CD4-positive, CD25-positive, alpha-beta regulatory T cell (primary cell): ENCODE measurements at regions not wholly inside any gene's neighbourhood (a gene's known extent, or its start where the extent isn't known, plus 50 kb on each side); places are given as distances from the start of the nearest gene placed in this dataset.

Experiments used
- ATAC-seq, 2 donors: fragments of 150-1000 bp; cut with Tn5 transposase; one replicate each; pipeline ENCODE4 v1.10.0; 2021; ENCODE audit warnings: low read depth in 2 of 2, moderate number of reproducible peaks in 2 of 2, moderate library complexity in 1 of 2
- DNase-seq, 3 donors: peaks; one replicate each; pipeline versions ENCODE4 v3.0.0 to v3.0.0-alpha.2; 2012 to 2022; ENCODE audit warnings: mixed read lengths in 1 of 3
- H3K27ac ChIP-seq: one replicate; pipeline ENCODE4 v1.7.0; 2013; ENCODE audit warnings: mild to moderate bottlenecking, low read length; ENCODE audit not compliant: insufficient read depth, poor library complexity, severe bottlenecking
- H3K27me3 ChIP-seq: one replicate; pipeline ENCODE4 v1.7.0; 2013; ENCODE audit warnings: low read length; ENCODE audit not compliant: control insufficient read depth, insufficient read depth
- H3K36me3 ChIP-seq: one replicate; pipeline ENCODE4 v1.7.0; 2013; ENCODE audit warnings: mild to moderate bottlenecking, low read length, moderate library complexity; ENCODE audit not compliant: control insufficient read depth, insufficient read depth
- H3K4me1 ChIP-seq: 2 replicates; pipeline ENCODE4 v1.7.0; 2013; ENCODE audit warnings: mild to moderate bottlenecking, low read length; ENCODE audit not compliant: insufficient read depth, control insufficient read depth, poor library complexity, severe bottlenecking
- H3K4me3 ChIP-seq: one replicate; pipeline ENCODE4 v1.7.0; 2013; ENCODE audit warnings: low read depth, mild to moderate bottlenecking, low read length, moderate library complexity
- H3K9me3 ChIP-seq, 2 experiments: 1 replicate in 1 of 2; 2 replicates in 1 of 2; pipeline ENCODE4 v1.7.0; 2013; ENCODE audit warnings: low read length in 2 of 2, mild to moderate bottlenecking in 1 of 2, moderate library complexity in 1 of 2; ENCODE audit not compliant: control insufficient read depth in 2 of 2
- H3K27ac Mint-ChIP-seq, 3 donors: one replicate each; pipeline ENCODE4 v1.8.0; 2020 to 2022; ENCODE audit warnings: mild to moderate bottlenecking in 3 of 3, mixed read lengths in 3 of 3, moderate library complexity in 2 of 3
- H3K27me3 Mint-ChIP-seq: one replicate; pipeline ENCODE4 v1.8.0; 2022; ENCODE audit warnings: mild to moderate bottlenecking, mixed read lengths
- H3K36me3 Mint-ChIP-seq: one replicate; pipeline ENCODE4 v1.8.0; 2020; ENCODE audit warnings: mixed read lengths
- H3K4me1 Mint-ChIP-seq, 4 donors: one replicate each; pipeline ENCODE4 v1.8.0; 2020 to 2022; ENCODE audit warnings: mixed read lengths in 4 of 4, mild to moderate bottlenecking in 1 of 4
- H3K4me3 Mint-ChIP-seq, 4 donors: one replicate each; pipeline ENCODE4 v1.8.0; 2020 to 2022; ENCODE audit warnings: mild to moderate bottlenecking in 4 of 4, mixed read lengths in 4 of 4, moderate library complexity in 3 of 4
- H3K9me3 Mint-ChIP-seq, 7 donors: one replicate each; pipeline ENCODE4 v1.8.0; 2020 to 2022; ENCODE audit warnings: mixed read lengths in 7 of 7, mild to moderate bottlenecking in 3 of 7, moderate library complexity in 2 of 7

DNA sequence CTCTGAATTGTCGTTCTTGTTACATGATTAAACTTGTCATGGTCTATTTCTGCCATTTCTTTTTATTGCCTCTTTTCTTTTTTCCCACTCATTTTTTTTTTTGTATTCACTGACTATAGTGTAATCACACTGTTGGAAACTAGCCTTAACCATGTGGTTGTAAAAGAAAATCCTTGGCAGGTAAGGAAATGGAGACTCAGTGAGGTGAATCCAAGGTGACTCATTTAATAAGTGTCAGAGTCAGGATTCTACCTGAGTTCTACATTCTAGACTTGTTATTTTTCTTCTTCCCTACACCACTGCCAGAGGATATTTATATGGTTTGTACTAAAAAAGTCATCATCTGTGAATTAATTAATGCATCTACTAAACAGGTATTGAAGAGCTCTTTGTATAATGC, 152.2 kb downstream of the CBLL2 start:
- Histone ChIP-seq H3K27ac (no peak overlapping the region), H3K4me3 (no peak overlapping the region), H3K4me1 (no peaks in the 10 kb centered on the region), H3K36me3 (no peaks in the 10 kb centered on the region), H3K9me3 (no peaks in the 10 kb centered on the region), H3K27me3 (no peaks in the 10 kb centered on the region)
- H3K4me1 Mint-ChIP-seq = no peaks in the 10 kb centered on the region
- no peak overlapping the region for H3K27ac Mint-ChIP-seq
- H3K36me3 Mint-ChIP-seq = no peaks in the 10 kb centered on the region
- H3K27me3 Mint-ChIP-seq = no peaks in the 10 kb centered on the region
- no peak overlapping the region for H3K4me3 Mint-ChIP-seq
- no peak for ATAC-seq
- DNase-seq = no peak
- H3K9me3 Mint-ChIP-seq = peaks cover 0 to 3% (median 0%) of the 10 kb centered on the region in 7 donors

DNA sequence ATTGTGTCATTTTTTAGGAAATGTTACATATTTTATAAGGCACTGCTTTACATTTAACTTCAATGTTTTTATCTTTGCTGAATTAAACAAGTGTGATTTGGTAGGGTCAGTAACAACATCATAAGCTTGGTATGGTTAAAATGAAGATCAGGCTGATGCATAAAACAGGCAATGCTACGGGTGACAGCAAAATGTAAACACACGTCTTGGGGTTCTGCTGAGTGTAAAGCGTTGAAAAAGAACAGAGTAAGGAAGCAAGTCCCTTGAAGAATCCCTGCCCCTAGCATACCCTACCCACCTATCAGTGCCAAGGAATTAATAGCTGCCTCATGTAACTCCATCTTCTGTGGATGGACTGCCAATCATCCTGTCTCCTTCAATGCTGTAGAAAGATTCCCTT, 157.0 kb downstream of the CBLL2 start:
- Mint-ChIP-seq H3K4me3 (no peak overlapping the region), H3K4me1 (no peaks in the 10 kb centered on the region), H3K27me3 (no peaks in the 10 kb centered on the region), H3K9me3 (peaks cover 0 to 3% (median 0%) of the 10 kb centered on the region in 7 donors), H3K27ac (no peak overlapping the region), H3K36me3 (no peaks in the 10 kb centered on the region)
- Histone ChIP-seq H3K4me3 (no peak overlapping the region), H3K4me1 (no peaks in the 10 kb centered on the region), H3K27ac (no peak overlapping the region), H3K9me3 (no peaks in the 10 kb centered on the region), H3K36me3 (no peaks in the 10 kb centered on the region), H3K27me3 (no peaks in the 10 kb centered on the region)
- no peak for DNase-seq
- no peak for ATAC-seq

DNA sequence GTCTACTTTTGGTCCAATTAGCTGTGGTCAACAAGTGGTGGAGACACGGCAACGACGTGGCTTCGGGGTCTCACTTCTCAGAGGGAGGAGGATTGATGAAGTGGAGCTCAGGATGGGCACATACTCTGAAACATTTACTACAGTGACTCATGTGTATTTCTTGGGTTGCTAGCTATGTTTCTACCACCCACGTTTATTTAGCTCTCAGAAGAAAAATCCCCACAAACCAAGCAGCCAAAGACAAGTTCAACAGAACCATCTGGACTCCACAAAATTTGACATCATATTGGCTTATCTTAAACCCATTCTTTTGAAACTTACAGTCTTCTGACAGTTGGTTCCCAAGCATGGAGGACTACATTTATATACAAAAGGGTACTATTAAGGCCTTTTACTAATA, 158.0 kb downstream of the CBLL2 start:
- Mint-ChIP-seq H3K4me3 (no peak overlapping the region), H3K27ac (no peak overlapping the region), H3K9me3 (peaks cover 0 to 5% (median 0%) of the 10 kb centered on the region in 7 donors), H3K4me1 (no peaks in the 10 kb centered on the region), H3K27me3 (no peaks in the 10 kb centered on the region), H3K36me3 (no peaks in the 10 kb centered on the region)
- Histone ChIP-seq H3K4me1 (no peaks in the 10 kb centered on the region), H3K9me3 (no peaks in the 10 kb centered on the region), H3K4me3 (no peak overlapping the region), H3K27ac (no peak overlapping the region), H3K27me3 (no peaks in the 10 kb centered on the region), H3K36me3 (no peaks in the 10 kb centered on the region)
- no peak for DNase-seq
- ATAC-seq = no peak

DNA sequence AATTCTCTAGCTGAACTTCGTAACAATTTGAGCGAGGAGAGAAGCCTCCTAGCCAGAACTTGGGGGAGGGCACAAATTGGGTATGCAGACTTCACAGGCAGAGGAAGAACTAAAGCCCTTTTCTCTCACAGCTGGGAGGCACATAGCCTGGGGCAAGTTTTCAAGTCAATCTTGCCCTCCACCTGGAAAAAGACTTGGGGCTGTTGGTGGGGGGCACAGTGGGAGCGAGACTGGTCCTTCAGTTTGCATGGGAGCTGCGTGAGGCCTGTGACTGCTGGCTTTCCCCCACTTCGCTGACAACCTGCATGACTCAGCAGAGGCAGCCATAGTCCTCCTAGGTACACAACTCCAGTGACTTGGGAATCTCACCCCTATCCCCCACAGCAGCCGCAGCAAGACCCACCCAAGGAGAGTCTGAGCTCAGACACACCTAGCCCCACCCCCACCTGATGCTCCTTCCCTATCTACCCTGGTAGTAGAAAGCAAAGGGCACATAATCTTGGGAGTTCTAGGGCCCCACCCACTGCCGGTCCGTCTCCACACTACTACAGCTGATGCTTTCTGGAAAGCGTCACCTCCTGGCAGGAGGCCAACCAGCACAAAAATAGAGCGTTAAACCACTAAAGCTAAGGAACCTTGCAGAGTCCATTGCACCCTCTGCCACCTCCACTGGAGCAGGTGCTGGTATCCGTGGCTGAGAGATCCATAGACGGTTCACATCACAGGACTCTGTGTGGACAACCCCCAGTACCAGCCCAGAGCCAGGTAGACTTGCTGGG, 160.8 kb downstream of the CBLL2 start:
- H3K4me3 ChIP-seq = no peak overlapping the region
- peaks cover 0 to 4% (median 0%) of the 10 kb centered on the region in 7 donors for H3K9me3 Mint-ChIP-seq
- H3K27me3 Mint-ChIP-seq = no peaks in the 10 kb centered on the region
- H3K27me3 ChIP-seq = no peaks in the 10 kb centered on the region
- no peak overlapping the region for H3K27ac Mint-ChIP-seq
- H3K4me1 Mint-ChIP-seq = no peaks in the 10 kb centered on the region
- no peak for DNase-seq
- H3K9me3 ChIP-seq = no peaks in the 10 kb centered on the region
- H3K36me3 ChIP-seq = no peaks in the 10 kb centered on the region
- no peaks in the 10 kb centered on the region for H3K4me1 ChIP-seq
- H3K27ac ChIP-seq = no peak overlapping the region
- no peak overlapping the region for H3K4me3 Mint-ChIP-seq
- no peaks in the 10 kb centered on the region for H3K36me3 Mint-ChIP-seq
- ATAC-seq = no peak

DNA sequence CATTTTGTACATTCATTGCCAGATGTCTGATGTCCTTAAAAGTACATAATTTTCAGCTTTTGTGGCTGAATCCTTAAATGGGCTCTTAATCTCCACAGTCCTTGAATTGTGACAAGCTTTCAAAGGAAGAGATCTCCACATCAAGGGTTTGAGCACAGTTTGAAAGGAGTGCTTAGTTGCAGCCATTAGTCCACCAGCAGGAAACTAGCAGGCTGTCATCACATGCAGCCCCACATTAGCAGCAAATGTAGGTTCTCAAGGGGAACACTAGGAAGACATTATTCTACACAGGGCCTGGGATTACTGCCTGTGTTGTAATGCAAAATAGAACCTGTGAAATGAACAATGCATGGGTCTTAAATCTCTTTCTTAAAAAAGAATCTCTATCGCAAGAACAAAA, 173.2 kb downstream of the CBLL2 start:
- no peak for ATAC-seq
- DNase-seq = no peak
- Mint-ChIP-seq H3K4me3 (no peak overlapping the region), H3K36me3 (no peaks in the 10 kb centered on the region), H3K9me3 (peaks cover 0 to 5% (median 0%) of the 10 kb centered on the region in 7 donors), H3K27me3 (no peaks in the 10 kb centered on the region), H3K4me1 (no peaks in the 10 kb centered on the region), H3K27ac (no peak overlapping the region)
- Histone ChIP-seq H3K4me1 (no peaks in the 10 kb centered on the region), H3K9me3 (no peaks in the 10 kb centered on the region), H3K36me3 (no peaks in the 10 kb centered on the region), H3K4me3 (no peak overlapping the region), H3K27ac (no peak overlapping the region), H3K27me3 (no peaks in the 10 kb centered on the region)

DNA sequence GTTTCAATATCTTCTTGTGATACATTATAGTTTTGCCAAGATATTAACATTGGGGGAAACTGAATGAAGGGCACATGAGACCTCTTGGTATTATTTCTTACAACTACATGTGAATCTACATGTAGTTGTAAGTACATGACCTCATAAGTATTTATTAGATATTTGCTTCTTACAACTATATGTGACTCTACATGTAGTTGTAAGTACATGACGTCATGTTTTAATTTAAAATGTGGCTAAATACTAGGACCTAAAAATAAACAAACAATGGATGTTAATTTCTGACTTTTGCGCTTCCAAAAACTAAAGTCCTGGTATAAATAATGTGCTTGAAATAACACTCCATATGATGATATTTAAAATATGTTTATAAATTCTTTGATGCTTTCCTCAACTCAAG, 190.2 kb downstream of the CBLL2 start:
- Mint-ChIP-seq H3K27me3 (no peaks in the 10 kb centered on the region), H3K4me3 (no peak overlapping the region), H3K9me3 (peaks cover 0 to 4% (median 0%) of the 10 kb centered on the region in 7 donors), H3K36me3 (no peaks in the 10 kb centered on the region), H3K4me1 (no peaks in the 10 kb centered on the region), H3K27ac (no peak overlapping the region)
- ATAC-seq (no peak), DNase-seq (no peak)
- Histone ChIP-seq H3K4me3 (no peak overlapping the region), H3K27me3 (no peaks in the 10 kb centered on the region), H3K27ac (no peak overlapping the region), H3K4me1 (no peaks in the 10 kb centered on the region), H3K36me3 (no peaks in the 10 kb centered on the region), H3K9me3 (no peaks in the 10 kb centered on the region)

DNA sequence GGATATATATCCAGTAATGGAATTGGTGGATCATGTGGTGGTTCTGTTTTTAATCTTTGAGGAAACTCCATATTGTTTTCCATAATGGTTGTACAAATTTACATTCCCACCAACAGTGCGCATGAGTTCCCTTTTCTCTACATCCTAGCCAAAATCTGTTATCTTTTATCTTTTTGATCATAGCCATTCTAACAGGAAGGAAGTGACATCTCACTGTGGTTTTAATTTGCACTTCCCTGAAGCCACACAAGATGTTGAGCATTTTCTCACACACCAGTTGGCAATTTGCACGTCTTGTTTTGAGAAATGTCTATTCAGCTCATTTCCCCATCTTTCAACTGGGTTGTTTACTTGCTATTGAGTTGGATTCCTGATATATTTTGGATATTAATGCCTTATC, 194.9 kb downstream of the CBLL2 start:
- Mint-ChIP-seq H3K4me1 (peaks cover 0 to 2% (median 0%) of the 10 kb centered on the region in 4 donors), H3K9me3 (peaks cover 0 to 1% (median 0%) of the 10 kb centered on the region in 7 donors)
- ATAC-seq = no peak

DNA sequence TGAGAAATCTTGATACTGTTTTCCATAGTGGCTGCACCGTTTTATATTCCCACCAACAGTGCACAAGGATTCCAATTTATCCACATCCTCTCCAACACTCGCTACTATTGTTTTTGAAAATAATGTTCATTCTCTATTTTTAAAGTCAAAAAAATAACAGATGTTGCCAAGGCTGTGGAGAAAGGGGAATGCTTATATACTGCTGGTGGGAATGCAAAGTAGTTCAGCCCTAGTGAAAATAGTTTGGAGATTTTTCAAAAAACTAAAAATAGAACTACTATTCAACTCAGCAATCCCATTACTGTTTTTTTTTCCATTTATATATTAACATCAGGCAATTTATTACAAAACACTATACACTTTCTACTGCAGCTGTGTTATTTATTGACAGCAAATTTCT, 208.7 kb downstream of the CBLL2 start:
- Mint-ChIP-seq H3K4me1 (no peaks in the 10 kb centered on the region), H3K27ac (no peak overlapping the region), H3K27me3 (no peaks in the 10 kb centered on the region), H3K4me3 (no peak overlapping the region), H3K36me3 (no peaks in the 10 kb centered on the region), H3K9me3 (peaks cover 0 to 10% (median 0%) of the 10 kb centered on the region in 7 donors)
- no peak for DNase-seq
- Histone ChIP-seq H3K27ac (no peak overlapping the region), H3K4me1 (no peaks in the 10 kb centered on the region), H3K27me3 (no peaks in the 10 kb centered on the region), H3K36me3 (no peaks in the 10 kb centered on the region), H3K4me3 (no peak overlapping the region), H3K9me3 (peaks cover 2 to 4% of the 10 kb centered on the region in 2 experiments)
- ATAC-seq = no peak

More for the DNA sequence above, 194.9 kb downstream of the CBLL2 start:
- H3K27ac Mint-ChIP-seq = no peak overlapping the region
- Histone ChIP-seq H3K27me3 (no peaks in the 10 kb centered on the region), H3K4me1 (no peaks in the 10 kb centered on the region), H3K36me3 (no peaks in the 10 kb centered on the region), H3K4me3 (no peak overlapping the region), H3K27ac (no peak overlapping the region), H3K9me3 (no peaks in the 10 kb centered on the region)
- DNase-seq = no peak
- H3K4me3 Mint-ChIP-seq = no peak overlapping the region
- no peaks in the 10 kb centered on the region for H3K36me3 Mint-ChIP-seq
- no peaks in the 10 kb centered on the region for H3K27me3 Mint-ChIP-seq
